GM23338 (cell line): ENCODE measurements at regions not wholly inside any gene's neighbourhood (a gene's known extent, or its start where the extent isn't known, plus 50 kb on each side); places are given as distances from the start of the nearest gene placed in this dataset.

ENCODE experiments used
- ATAC-seq: fragments of 200-7000 bp; cut with Tn5 transposase; 3 replicates; pipeline ENCODE4 v1.9.1; 2020
- DNase-seq: peaks from one replicate; pipeline ENCODE4 v3.0.0-alpha.2; 2015; ENCODE audit warnings: low spot score
- H2AFZ ChIP-seq: fragments of 200-600 bp; sonication (generic); 2 replicates; pipeline ENCODE4 v1.8.0; 2016; ENCODE audit warnings: antibody characterized with exemption, mild to moderate bottlenecking, moderate library complexity
- H3F3A ChIP-seq: fragments of 200-600 bp; sonication (generic); replicated peaks from 2 replicates; pipeline ENCODE4 v1.8.0; 2017; ENCODE audit warnings: antibody characterized with exemption, mixed run types, low read depth
- H3K27ac ChIP-seq: fragments of 200-600 bp; sonication (generic); 2 replicates; pipeline ENCODE4 v1.6.1; 2016; ENCODE audit warnings: low read depth
- H3K27me3 ChIP-seq: fragments of 200-600 bp; sonication (generic); 2 replicates; pipeline ENCODE4 v1.8.0; 2016; ENCODE audit warnings: mild to moderate bottlenecking, mixed run types, moderate library complexity; ENCODE audit not compliant: insufficient read depth
- H3K36me3 ChIP-seq: fragments of 200-600 bp; sonication (generic); 2 replicates; pipeline ENCODE4 v1.8.0; 2016; ENCODE audit warnings: mild to moderate bottlenecking; ENCODE audit not compliant: insufficient read depth
- H3K4me1 ChIP-seq: fragments of 200-600 bp; sonication (generic); 2 replicates; pipeline ENCODE4 v1.8.0; 2016; ENCODE audit warnings: mild to moderate bottlenecking, moderate library complexity; ENCODE audit not compliant: insufficient read depth
- H3K4me2 ChIP-seq: fragments of 200-600 bp; sonication (generic); 2 replicates; pipeline ENCODE4 v1.7.1; 2017; ENCODE audit warnings: mixed run types
- H3K4me3 ChIP-seq: fragments of 200-600 bp; sonication (generic); 2 replicates; pipeline ENCODE4 v1.6.1; 2016; ENCODE audit warnings: mixed run types
- H3K79me2 ChIP-seq: fragments of 200-600 bp; sonication (generic); replicated peaks from 2 replicates; pipeline ENCODE4 v1.8.0; 2017; ENCODE audit warnings: mild to moderate bottlenecking; ENCODE audit not compliant: insufficient read depth
- H3K9me2 ChIP-seq: fragments of 200-600 bp; sonication (generic); 2 replicates; pipeline ENCODE4 v1.8.0; 2017; ENCODE audit not compliant: insufficient read depth
- H4K20me1 ChIP-seq: fragments of 200-600 bp; sonication (generic); replicated peaks from 2 replicates; pipeline ENCODE4 v1.8.0; 2017; ENCODE audit warnings: mild to moderate bottlenecking; ENCODE audit not compliant: insufficient read depth
- H3K27ac Mint-ChIP-seq: 2 replicates; pipeline ENCODE4 v1.8.0; 2020; ENCODE audit warnings: inconsistent platforms, mild to moderate bottlenecking, moderate library complexity, mixed read lengths
- H3K27me3 Mint-ChIP-seq: 3 replicates; pipeline ENCODE4 v1.8.0; 2022; ENCODE audit warnings: low read depth, mild to moderate bottlenecking, moderate library complexity, mixed read lengths, inconsistent platforms; ENCODE audit not compliant: insufficient read depth, poor library complexity
- H3K36me3 Mint-ChIP-seq: 3 replicates; pipeline ENCODE4 v1.8.0; 2021; ENCODE audit warnings: low read depth, mild to moderate bottlenecking, inconsistent platforms, moderate library complexity, mixed read lengths
- H3K4me1 Mint-ChIP-seq: 3 replicates; pipeline ENCODE4 v1.8.0; 2020; ENCODE audit warnings: mild to moderate bottlenecking, inconsistent platforms, mixed read lengths
- H3K4me3 Mint-ChIP-seq: 3 replicates; pipeline ENCODE4 v1.8.0; 2021; ENCODE audit warnings: moderate library complexity, mild to moderate bottlenecking, inconsistent platforms, mixed read lengths
- H3K9me3 Mint-ChIP-seq: 3 replicates; pipeline ENCODE4 v1.8.0; 2020; ENCODE audit warnings: moderate library complexity, mild to moderate bottlenecking, inconsistent platforms, mixed read lengths
- CREB1 ChIP-seq: fragments of 250-450 bp; sonication (Bioruptor Pico); IDR thresholded peaks from 2 replicates; pipeline ENCODE4 v1.5.0; 2020; ENCODE audit warnings: low read depth, mild to moderate bottlenecking, moderate library complexity
- EZH2 ChIP-seq: fragments of 200-600 bp; sonication (generic); IDR thresholded peaks from one replicate; pipeline ENCODE4 v1.8.0; 2017; ENCODE audit warnings: antibody characterized with exemption, mild to moderate bottlenecking, low read depth; ENCODE audit not compliant: unreplicated experiment
- EZH2phosphoT487 ChIP-seq: fragments of 200-600 bp; sonication (generic); IDR thresholded peaks from one replicate; pipeline ENCODE4 v1.8.1; 2018; ENCODE audit warnings: antibody characterized with exemption; ENCODE audit not compliant: unreplicated experiment
- JUNB ChIP-seq: IDR thresholded peaks from one replicate; pipeline ENCODE4 v1.6.1; 2016; ENCODE audit warnings: antibody characterized with exemption; ENCODE audit not compliant: unreplicated experiment
- NANOG ChIP-seq: IDR thresholded peaks from 2 replicates; pipeline ENCODE4 v1.6.1; 2016; ENCODE audit warnings: antibody characterized with exemption, borderline replicate concordance
- POLR2AphosphoS5 ChIP-seq: IDR thresholded peaks from 2 replicates; pipeline ENCODE4 v1.6.1; 2016; ENCODE audit warnings: antibody characterized with exemption, low read depth
- STAT1 ChIP-seq: IDR thresholded peaks from one replicate; pipeline ENCODE4 v1.6.1; 2016; ENCODE audit warnings: antibody characterized with exemption; ENCODE audit not compliant: unreplicated experiment
- TF ChIP-seq, protein P1 (sequence below): IDR thresholded peaks from 2 replicates; pipeline ENCODE4 v1.6.1; 2016; ENCODE audit warnings: antibody characterized with exemption

DNA sequence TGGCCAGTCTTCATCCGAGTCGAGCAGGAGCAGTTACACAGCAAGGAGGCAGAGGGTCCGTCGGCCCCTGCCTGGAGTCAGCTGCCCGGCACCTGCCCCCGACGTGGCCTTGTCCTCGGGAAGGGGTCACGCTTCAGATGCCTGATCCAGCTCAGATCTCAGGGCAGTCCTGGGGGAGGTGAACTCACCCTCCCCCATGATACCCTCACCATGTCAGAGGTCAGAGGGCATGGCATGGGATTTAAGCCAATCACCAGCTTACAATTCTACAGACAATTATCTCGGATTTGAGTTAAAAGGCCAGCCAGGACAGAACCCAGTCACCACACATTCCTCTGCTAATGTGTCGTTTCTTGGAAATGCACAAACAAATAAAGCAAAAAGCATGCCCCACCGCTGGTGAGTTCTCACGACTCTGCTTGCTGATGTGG, 211.3 kb downstream of the FOXL1 start (continued):
- TF ChIP-seq NANOG, result no peak
- no peak for TF ChIP-seq POLR2AphosphoS5

DNA sequence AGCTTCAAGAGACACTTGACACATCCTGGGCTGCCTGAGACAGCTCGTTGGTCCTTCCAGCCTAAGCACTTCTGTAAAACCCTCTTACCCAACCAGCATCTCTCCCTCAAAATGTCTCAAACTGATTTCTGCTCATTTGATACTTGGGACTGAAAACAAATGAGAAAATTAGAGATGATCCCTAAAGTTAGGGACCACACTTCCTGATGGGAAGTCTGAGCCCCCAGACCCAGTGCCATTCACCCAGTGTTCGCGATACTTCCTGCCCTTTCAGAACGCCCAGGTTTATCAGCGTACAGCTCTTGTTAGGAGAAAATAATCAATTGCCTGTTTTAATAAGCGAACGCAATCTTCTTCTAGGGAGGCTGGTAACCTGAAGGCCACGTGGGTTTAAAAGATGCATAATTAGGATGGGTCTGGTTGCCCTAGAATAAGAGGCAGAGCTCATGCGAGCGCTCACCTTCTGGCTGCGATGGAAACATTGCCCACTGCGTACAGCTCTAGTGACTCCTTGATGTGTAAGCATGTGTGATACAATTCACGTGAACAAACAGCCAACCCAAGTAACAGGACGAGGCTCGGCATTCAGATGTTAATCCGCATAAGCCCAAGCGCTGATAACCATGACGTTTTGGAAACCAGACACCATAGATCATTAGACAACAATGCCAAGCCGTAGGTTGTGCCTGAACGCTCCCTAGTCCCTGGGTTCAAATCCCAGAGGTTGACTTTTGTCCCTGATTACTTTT, 213.1 kb downstream of the FOXL1 start:
- Mint-ChIP-seq H3K27me3 (no peaks in the 10 kb centered on the region), H3K4me1 (peaks cover 39% of the 10 kb centered on the region), H3K4me3 (no peak overlapping the region), H3K27ac (no peak overlapping the region), H3K9me3 (no peaks in the 10 kb centered on the region), H3K36me3 (no peaks in the 10 kb centered on the region)
- H3K4me3 ChIP-seq, result no peak overlapping the region
- no peak overlapping the region for H2AFZ ChIP-seq
- H4K20me1 ChIP-seq, result no peaks in the 10 kb centered on the region
- H3F3A ChIP-seq, result no peaks in the 10 kb centered on the region
- no peaks in the 10 kb centered on the region for H3K36me3 ChIP-seq
- no peak overlapping the region for H3K27ac ChIP-seq
- no peaks in the 10 kb centered on the region for H3K27me3 ChIP-seq
- ATAC-seq (peak; percentile 36; the same call in 2 of the 3 replicates), DNase-seq (peak; percentile 42)
- H3K9me2 ChIP-seq, result no peaks in the 10 kb centered on the region
- no peaks in the 10 kb centered on the region for H3K79me2 ChIP-seq
- peaks cover 9% of the 10 kb centered on the region; the same call in 1 of the 2 replicates for H3K4me1 ChIP-seq
- peak; percentile 89 for TF ChIP-seq JUNB
- TF ChIP-seq CREB1 (CRISPR knock-in tag), result no peak
- TF ChIP-seq EZH2, result no peak
- no peak for TF ChIP-seq EZH2phosphoT487
- H3K4me2 ChIP-seq, result no peak overlapping the region

DNA sequence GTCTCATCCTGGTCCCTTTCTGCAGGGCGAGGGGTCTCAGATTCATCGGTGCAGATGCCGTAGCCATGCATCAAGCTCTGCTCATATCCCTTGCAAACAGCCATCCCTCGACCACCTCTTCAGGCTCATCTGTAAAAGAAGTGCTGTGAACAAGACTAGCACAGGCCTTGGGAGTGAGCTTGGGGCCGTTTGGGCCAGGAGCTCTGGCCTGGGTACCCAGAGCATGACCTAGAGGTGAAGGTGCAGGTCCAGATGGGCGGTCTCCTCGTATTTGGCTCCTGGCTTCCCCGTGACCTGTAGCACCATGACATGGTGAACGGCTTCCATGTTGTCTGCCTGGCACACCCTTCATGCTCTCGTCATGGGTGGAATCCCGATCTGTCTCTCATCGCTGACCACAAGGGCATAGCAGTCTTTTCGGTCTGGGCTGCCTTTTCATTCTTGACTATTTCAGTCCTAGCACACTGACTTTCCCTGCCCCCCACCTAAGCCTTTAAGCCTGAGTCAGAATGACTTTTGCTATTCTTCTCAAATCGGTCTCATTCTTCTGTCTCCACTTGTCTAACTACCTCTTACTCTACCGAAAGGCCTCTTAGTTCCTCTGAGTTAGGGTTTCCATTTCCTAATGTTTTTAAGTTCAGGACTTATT, 216.0 kb downstream of the FOXL1 start:
- peaks cover 19% of the 10 kb centered on the region for H3K4me1 Mint-ChIP-seq
- Histone ChIP-seq H3K36me3 (no peaks in the 10 kb centered on the region), H3K9me2 (peaks cover 11% of the 10 kb centered on the region; the same call in 1 of the 2 replicates), H3F3A (no peaks in the 10 kb centered on the region), H2AFZ (no peak overlapping the region), H3K4me2 (no peak overlapping the region), H3K27ac (no peak overlapping the region), H3K4me1 (peaks cover 3% of the 10 kb centered on the region; the same call in 1 of the 2 replicates), H3K27me3 (no peaks in the 10 kb centered on the region), H3K79me2 (no peaks in the 10 kb centered on the region), H3K4me3 (no peak overlapping the region), H4K20me1 (no peaks in the 10 kb centered on the region)
- H3K4me3 Mint-ChIP-seq, result no peak overlapping the region
- DNase-seq (no peak), ATAC-seq (no peak)
- no peak overlapping the region for H3K27ac Mint-ChIP-seq
- H3K36me3 Mint-ChIP-seq, result no peaks in the 10 kb centered on the region
- TF ChIP-seq POLR2AphosphoS5 (no peak), EZH2phosphoT487 (no peak), CREB1 (CRISPR knock-in tag) (no peak), STAT1 (no peak), NANOG (no peak)
- TF ChIP-seq, protein P1, sequence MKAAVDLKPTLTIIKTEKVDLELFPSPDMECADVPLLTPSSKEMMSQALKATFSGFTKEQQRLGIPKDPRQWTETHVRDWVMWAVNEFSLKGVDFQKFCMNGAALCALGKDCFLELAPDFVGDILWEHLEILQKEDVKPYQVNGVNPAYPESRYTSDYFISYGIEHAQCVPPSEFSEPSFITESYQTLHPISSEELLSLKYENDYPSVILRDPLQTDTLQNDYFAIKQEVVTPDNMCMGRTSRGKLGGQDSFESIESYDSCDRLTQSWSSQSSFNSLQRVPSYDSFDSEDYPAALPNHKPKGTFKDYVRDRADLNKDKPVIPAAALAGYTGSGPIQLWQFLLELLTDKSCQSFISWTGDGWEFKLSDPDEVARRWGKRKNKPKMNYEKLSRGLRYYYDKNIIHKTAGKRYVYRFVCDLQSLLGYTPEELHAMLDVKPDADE, result no peak
- peaks cover 3% of the 10 kb centered on the region for H3K27me3 Mint-ChIP-seq
- no peaks in the 10 kb centered on the region for H3K9me3 Mint-ChIP-seq
